SW480 (cell line): ENCODE measurements at regions not wholly inside any gene's neighbourhood (a gene's known extent, or its start where the extent isn't known, plus 50 kb on each side); places are given as distances from the start of the nearest gene placed in this dataset.

Source experiments
- DNase-seq: peaks from one replicate; pipeline ENCODE4 v3.0.0-alpha.2; 2016; ENCODE audit warnings: low spot score

GRCh38 chr18:54769526-54770464, 58.5 kb upstream of the RAB27B start:
- no peak for DNase-seq

- no peak for DNase-seq
Measured at GRCh38 chr18:54772056-54772455, 56.2 kb upstream of the RAB27B start.

GRCh38 chr18:54774423-54774822, 53.9 kb upstream of the RAB27B start:
- DNase-seq = no peak

- no peak for DNase-seq
Measured at GRCh38 chr18:54774981-54775665, 53.2 kb upstream of the RAB27B start.

- DNase-seq = no peak
Measured at GRCh38 chr18:54775686-54776085, 52.6 kb upstream of the RAB27B start.

GRCh38 chr18:54776282-54776977, 51.8 kb upstream of the RAB27B start:
- peak; percentile 81 for DNase-seq

- DNase-seq = no peak
Measured at GRCh38 chr18:54777118-54777791, 51.0 kb upstream of the RAB27B start.

- no peak for DNase-seq
Measured at GRCh38 chr18:54777989-54778388, 50.3 kb upstream of the RAB27B start.
